ENCODE measurements at regions not wholly inside any gene's neighbourhood (a gene's known extent, or its start where the extent isn't known, plus 50 kb on each side); places are given as distances from the start of the nearest gene placed in this dataset.

DNA sequence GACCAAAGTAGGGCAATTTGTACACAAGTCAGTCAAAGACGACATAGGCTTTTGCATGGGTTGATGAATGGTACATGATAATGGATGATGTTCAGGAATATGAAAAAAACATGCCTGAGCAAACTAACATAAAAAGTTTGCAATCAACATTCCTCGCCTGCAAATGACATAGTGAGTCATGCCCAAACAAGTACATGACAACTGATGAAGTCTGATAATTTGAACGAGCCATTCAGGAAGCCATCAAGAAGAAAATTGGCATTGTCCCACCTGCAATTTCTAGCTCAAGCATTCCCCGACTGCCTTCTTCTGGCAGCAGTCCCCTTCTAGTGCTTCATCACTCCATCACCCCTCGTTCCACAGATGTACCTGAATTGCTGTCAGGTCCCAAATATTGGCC, 118.4 kb upstream of the NR5A2 start:
- H3K27ac ChIP-seq = no peak overlapping the region
- ATAC-seq (ENCODE audit: insufficient number of reproducible peaks, low FRiP score, low read depth) (no peak), DNase-seq (ENCODE audit: low spot score) (no peak)
- no peaks in the 10 kb centered on the region for H3K9me3 ChIP-seq
- H3K36me3 ChIP-seq = no peaks in the 10 kb centered on the region
- no peak overlapping the region for H3K4me3 ChIP-seq
- no peaks in the 10 kb centered on the region for H3K4me1 ChIP-seq (ENCODE audit: control insufficient read depth in 1 of 2, low read depth in 2 of 2)
- TF ChIP-seq, protein P1, sequence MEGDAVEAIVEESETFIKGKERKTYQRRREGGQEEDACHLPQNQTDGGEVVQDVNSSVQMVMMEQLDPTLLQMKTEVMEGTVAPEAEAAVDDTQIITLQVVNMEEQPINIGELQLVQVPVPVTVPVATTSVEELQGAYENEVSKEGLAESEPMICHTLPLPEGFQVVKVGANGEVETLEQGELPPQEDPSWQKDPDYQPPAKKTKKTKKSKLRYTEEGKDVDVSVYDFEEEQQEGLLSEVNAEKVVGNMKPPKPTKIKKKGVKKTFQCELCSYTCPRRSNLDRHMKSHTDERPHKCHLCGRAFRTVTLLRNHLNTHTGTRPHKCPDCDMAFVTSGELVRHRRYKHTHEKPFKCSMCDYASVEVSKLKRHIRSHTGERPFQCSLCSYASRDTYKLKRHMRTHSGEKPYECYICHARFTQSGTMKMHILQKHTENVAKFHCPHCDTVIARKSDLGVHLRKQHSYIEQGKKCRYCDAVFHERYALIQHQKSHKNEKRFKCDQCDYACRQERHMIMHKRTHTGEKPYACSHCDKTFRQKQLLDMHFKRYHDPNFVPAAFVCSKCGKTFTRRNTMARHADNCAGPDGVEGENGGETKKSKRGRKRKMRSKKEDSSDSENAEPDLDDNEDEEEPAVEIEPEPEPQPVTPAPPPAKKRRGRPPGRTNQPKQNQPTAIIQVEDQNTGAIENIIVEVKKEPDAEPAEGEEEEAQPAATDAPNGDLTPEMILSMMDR (IDR thresholded peaks at IDR 0.05) = no peak
- no peaks in the 10 kb centered on the region for H3K27me3 ChIP-seq (replicated peaks; ENCODE audit: insufficient read depth)

DNA sequence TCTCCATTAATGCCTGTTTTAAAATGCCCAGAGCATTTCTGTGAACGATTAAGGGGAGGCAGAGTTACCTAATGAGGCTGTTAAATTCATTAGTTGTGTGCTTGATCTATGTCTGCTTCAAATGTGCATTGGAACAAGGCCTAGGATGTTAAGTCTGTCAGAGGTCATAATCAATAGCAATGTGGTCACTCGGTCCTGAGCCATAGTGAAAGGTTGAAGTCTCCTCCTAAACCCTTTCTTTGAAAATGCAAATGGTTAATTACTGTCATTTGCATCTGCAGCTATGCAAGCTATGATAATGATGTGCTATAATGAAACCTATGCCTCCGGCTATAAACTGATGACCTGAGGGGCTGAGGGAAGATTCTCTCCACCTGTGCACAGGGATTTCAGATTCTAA, 114.2 kb upstream of the NR5A2 start:
- TF ChIP-seq, protein P1 (IDR thresholded peaks at IDR 0.05) = no peak
- H3K27ac ChIP-seq = no peak overlapping the region
- no peaks in the 10 kb centered on the region for H3K36me3 ChIP-seq
- H3K27me3 ChIP-seq (replicated peaks; ENCODE audit: insufficient read depth) = no peaks in the 10 kb centered on the region
- H3K4me1 ChIP-seq (ENCODE audit: control insufficient read depth in 1 of 2, low read depth in 2 of 2) = no peaks in the 10 kb centered on the region
- no peak overlapping the region for H3K4me3 ChIP-seq
- no peaks in the 10 kb centered on the region for H3K9me3 ChIP-seq
- DNase-seq (ENCODE audit: low spot score) (no peak), ATAC-seq (ENCODE audit: insufficient number of reproducible peaks, low FRiP score, low read depth) (no peak)

DNA sequence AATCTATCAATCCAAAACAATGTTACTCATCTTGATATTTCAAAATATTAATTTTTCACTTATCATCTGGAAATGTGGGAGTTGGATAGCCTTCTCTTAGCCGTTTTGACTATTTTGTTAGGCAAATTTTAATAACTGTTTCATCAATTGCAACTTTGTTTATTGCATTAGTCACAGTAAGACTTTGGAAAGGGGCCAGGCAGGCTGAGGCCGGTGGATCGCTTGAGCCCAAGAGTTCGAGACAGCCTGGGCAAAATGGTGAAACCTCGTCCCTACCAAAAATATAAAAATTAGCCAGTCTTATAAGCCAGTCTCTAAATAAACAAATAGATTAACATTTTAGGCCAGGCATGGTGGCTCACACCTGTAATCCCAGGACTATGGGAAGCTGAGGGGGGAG, 113.0 kb upstream of the NR5A2 start:
- no peaks in the 10 kb centered on the region for H3K4me1 ChIP-seq (ENCODE audit: control insufficient read depth in 1 of 2, low read depth in 2 of 2)
- DNase-seq (ENCODE audit: low spot score) (no peak), ATAC-seq (ENCODE audit: insufficient number of reproducible peaks, low FRiP score, low read depth) (no peak)
- no peaks in the 10 kb centered on the region for H3K9me3 ChIP-seq
- H3K27me3 ChIP-seq (replicated peaks; ENCODE audit: insufficient read depth) = no peaks in the 10 kb centered on the region
- H3K36me3 ChIP-seq = no peaks in the 10 kb centered on the region
- TF ChIP-seq, protein P1 (IDR thresholded peaks at IDR 0.05) = no peak
- no peak overlapping the region for H3K27ac ChIP-seq
- no peak overlapping the region for H3K4me3 ChIP-seq

DNA sequence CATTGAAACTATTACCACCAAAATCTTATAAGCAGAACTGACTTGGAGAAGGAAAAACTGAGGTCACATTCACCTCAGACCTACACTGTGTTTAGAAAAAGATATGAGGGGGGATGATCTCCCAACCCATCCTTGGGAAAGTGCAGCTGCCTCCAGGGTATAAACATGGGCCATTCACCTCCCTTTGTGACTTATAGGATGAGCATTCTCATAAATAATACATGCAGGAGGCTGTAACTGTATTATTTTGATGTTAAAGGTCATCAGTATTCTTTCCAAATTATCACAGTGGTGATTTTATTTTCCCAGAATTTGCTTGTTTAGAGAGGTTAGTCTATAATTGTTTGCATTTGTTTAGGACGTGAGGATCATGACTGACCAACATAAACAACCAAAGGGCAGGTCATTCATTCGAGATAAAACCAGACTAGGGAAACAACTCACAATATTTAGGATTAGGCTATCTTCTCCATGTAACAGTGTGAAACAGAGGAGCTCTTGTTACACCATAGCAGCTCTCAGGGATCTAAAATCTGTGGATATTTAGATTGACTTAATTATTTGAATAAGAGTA, 109.2 kb upstream of the NR5A2 start:
- Histone ChIP-seq H3K4me1 (ENCODE audit: control insufficient read depth in 1 of 2, low read depth in 2 of 2) (no peaks in the 10 kb centered on the region), H3K27me3 (replicated peaks; ENCODE audit: insufficient read depth) (no peaks in the 10 kb centered on the region), H3K9me3 (no peaks in the 10 kb centered on the region), H3K27ac (no peak overlapping the region), H3K4me3 (no peak overlapping the region), H3K36me3 (no peaks in the 10 kb centered on the region)
- no peak for ATAC-seq (ENCODE audit: insufficient number of reproducible peaks, low FRiP score, low read depth)
- no peak for DNase-seq (ENCODE audit: low spot score)
- TF ChIP-seq, protein P1 (IDR thresholded peaks at IDR 0.05) = no peak

- TF ChIP-seq, protein P1 (IDR thresholded peaks at IDR 0.05) = no peak
Observed at GRCh38 chr1:199920635-199921034, 106.9 kb upstream of the NR5A2 start.

More at GRCh38 chr1:199920635-199921034, 106.9 kb upstream of the NR5A2 start:
- Histone ChIP-seq H3K4me1 (ENCODE audit: control insufficient read depth in 1 of 2, low read depth in 2 of 2) (no peaks in the 10 kb centered on the region), H3K27ac (no peak overlapping the region), H3K4me3 (no peak overlapping the region), H3K36me3 (no peaks in the 10 kb centered on the region), H3K9me3 (no peaks in the 10 kb centered on the region), H3K27me3 (replicated peaks; ENCODE audit: insufficient read depth) (no peaks in the 10 kb centered on the region)
- ATAC-seq (ENCODE audit: insufficient number of reproducible peaks, low FRiP score, low read depth) (no peak), DNase-seq (ENCODE audit: low spot score) (no peak)

All from thoracic aorta (tissue), 2 donors.